ENCODE measurements at regions not wholly inside any gene's neighbourhood (a gene's known extent, or its start where the extent isn't known, plus 50 kb on each side); places are given as distances from the start of the nearest gene placed in this dataset.

GRCh38 chr5:6856653-6857052 is 143.4 kb downstream of the TENT4A start:
- TF ChIP-seq, protein P1, sequence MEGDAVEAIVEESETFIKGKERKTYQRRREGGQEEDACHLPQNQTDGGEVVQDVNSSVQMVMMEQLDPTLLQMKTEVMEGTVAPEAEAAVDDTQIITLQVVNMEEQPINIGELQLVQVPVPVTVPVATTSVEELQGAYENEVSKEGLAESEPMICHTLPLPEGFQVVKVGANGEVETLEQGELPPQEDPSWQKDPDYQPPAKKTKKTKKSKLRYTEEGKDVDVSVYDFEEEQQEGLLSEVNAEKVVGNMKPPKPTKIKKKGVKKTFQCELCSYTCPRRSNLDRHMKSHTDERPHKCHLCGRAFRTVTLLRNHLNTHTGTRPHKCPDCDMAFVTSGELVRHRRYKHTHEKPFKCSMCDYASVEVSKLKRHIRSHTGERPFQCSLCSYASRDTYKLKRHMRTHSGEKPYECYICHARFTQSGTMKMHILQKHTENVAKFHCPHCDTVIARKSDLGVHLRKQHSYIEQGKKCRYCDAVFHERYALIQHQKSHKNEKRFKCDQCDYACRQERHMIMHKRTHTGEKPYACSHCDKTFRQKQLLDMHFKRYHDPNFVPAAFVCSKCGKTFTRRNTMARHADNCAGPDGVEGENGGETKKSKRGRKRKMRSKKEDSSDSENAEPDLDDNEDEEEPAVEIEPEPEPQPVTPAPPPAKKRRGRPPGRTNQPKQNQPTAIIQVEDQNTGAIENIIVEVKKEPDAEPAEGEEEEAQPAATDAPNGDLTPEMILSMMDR (IDR thresholded peaks at IDR 0.05) = no peak
- ATAC-seq (ENCODE audit: low read depth) (no peak), DNase-seq (no peak)
- Mint-ChIP-seq H3K4me1 (no peaks in the 10 kb centered on the region), H3K27ac (no peak overlapping the region), H3K9me3 (peaks cover 6% of the 10 kb centered on the region), H3K4me3 (no peak overlapping the region), H3K36me3 (ENCODE audit: low read depth) (no peaks in the 10 kb centered on the region), H3K27me3 (no peaks in the 10 kb centered on the region)
- POLR2A ChIA-PET = no interaction called here
- intact Hi-C loops (cut with micrococcal nuclease) = no loop called here
- CTCF ChIA-PET = no interaction called here

DNA sequence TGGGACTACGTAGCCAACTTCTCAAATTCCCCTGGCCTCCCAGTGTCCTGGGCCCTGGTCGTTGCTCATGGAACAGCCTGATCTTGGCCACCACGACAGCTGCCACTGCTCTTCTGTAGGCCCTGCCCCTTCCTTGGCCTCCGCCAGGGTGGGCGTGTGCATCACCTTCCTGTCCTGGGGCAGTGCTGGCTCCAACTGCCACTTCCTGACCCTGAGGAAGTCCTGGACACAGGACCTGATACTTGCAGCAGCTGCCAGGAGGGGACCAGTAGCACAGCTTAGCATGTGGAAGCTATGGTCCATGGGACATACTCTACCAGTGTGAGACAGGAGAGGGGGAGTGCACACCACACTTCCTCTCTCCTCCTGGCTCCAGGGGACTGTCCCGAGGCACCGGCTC is 145.2 kb downstream of the TENT4A start:
- no peak for ATAC-seq (ENCODE audit: low read depth)

DNA sequence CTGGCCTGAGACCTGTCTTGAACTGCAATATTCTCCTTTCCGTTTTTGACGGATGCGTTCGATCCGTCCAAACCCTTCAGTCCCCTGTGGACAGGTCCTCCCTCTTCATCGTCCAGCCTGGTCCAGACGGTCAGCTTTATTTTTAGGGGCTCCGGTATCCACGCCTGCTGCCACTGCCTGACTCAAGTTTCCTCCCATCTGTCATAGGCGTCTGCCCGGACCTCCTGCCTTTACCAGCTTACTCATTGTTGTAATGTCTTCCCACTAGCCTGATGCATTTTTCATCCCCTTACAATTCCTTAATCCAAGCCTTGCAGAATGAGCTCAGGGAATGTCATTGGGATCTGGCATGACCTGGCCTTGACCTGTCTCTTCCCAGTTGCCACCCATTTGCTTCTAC is 145.8 kb downstream of the TENT4A start:
- Mint-ChIP-seq H3K27me3 (no peaks in the 10 kb centered on the region), H3K9me3 (no peaks in the 10 kb centered on the region), H3K4me3 (no peak overlapping the region), H3K36me3 (ENCODE audit: low read depth) (no peaks in the 10 kb centered on the region), H3K27ac (no peak overlapping the region), H3K4me1 (no peaks in the 10 kb centered on the region)
- ATAC-seq (ENCODE audit: low read depth) = no peak
- intact Hi-C loops (cut with micrococcal nuclease) = no loop called here
- ChIA-PET CTCF (no interaction called here), POLR2A (no interaction called here)
- DNase-seq = no peak
- TF ChIP-seq, protein P1 (IDR thresholded peaks at IDR 0.05) = no peak

More for the DNA sequence above, 145.2 kb downstream of the TENT4A start:
- ChIA-PET CTCF (no interaction called here), POLR2A (no interaction called here)
- Mint-ChIP-seq H3K27ac (no peak overlapping the region), H3K36me3 (ENCODE audit: low read depth) (no peaks in the 10 kb centered on the region), H3K9me3 (peaks cover 2% of the 10 kb centered on the region), H3K27me3 (no peaks in the 10 kb centered on the region), H3K4me1 (no peaks in the 10 kb centered on the region), H3K4me3 (no peak overlapping the region)
- no peak for DNase-seq
- TF ChIP-seq, protein P1 (IDR thresholded peaks at IDR 0.05) = no peak
- intact Hi-C loops (cut with micrococcal nuclease) = no loop called here

- no peaks in the 10 kb centered on the region for H3K4me1 Mint-ChIP-seq
- ATAC-seq (ENCODE audit: low read depth) (no peak), DNase-seq (no peak)
- ChIA-PET CTCF (no interaction called here), POLR2A (no interaction called here)
- TF ChIP-seq, protein P1 (IDR thresholded peaks at IDR 0.05) = no peak
- no peak overlapping the region for H3K4me3 Mint-ChIP-seq
- no peaks in the 10 kb centered on the region for H3K36me3 Mint-ChIP-seq (ENCODE audit: low read depth)
- no peaks in the 10 kb centered on the region for H3K27me3 Mint-ChIP-seq
- H3K27ac Mint-ChIP-seq = no peak overlapping the region
- H3K9me3 Mint-ChIP-seq = no peaks in the 10 kb centered on the region
- intact Hi-C loops (cut with micrococcal nuclease) = no loop called here
Observed at GRCh38 chr5:6859951-6860638, 146.9 kb downstream of the TENT4A start.

DNA sequence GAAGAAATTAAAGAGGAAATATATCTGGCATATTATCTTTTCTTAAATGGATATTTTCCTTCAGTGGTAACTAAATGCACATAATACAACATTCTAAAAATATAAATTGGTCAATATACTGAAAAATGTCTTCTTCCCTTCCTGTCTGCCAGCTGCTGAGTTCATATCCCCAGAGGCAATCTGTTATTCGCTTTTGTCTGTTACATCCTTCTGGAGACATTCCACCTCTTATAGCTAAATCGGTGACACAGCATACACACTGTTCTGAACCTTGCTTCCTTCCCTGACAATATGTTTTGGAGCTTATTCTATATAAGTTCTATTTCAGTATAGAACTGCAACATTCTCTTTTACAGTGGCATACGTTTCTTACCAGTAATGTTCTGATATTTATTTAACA is 147.8 kb downstream of the TENT4A start:
- Mint-ChIP-seq H3K36me3 (ENCODE audit: low read depth) (no peaks in the 10 kb centered on the region), H3K27me3 (no peaks in the 10 kb centered on the region), H3K4me1 (no peaks in the 10 kb centered on the region), H3K9me3 (no peaks in the 10 kb centered on the region), H3K4me3 (no peak overlapping the region), H3K27ac (no peak overlapping the region)
- CTCF ChIA-PET = no interaction called here
- ATAC-seq (ENCODE audit: low read depth) (no peak), DNase-seq (no peak)
- intact Hi-C loops (cut with micrococcal nuclease) = no loop called here
- POLR2A ChIA-PET = no interaction called here
- TF ChIP-seq, protein P1 (IDR thresholded peaks at IDR 0.05) = no peak
